ENCODE measurements at regions not wholly inside any gene's neighbourhood (a gene's known extent, or its start where the extent isn't known, plus 50 kb on each side); places are given as distances from the start of the nearest gene placed in this dataset.
"Not testable (repeated sequence)": the region's sequence is repeated elsewhere in the genome, so short reads cannot be mapped to it uniquely, and the experiment has no call there.

DNA sequence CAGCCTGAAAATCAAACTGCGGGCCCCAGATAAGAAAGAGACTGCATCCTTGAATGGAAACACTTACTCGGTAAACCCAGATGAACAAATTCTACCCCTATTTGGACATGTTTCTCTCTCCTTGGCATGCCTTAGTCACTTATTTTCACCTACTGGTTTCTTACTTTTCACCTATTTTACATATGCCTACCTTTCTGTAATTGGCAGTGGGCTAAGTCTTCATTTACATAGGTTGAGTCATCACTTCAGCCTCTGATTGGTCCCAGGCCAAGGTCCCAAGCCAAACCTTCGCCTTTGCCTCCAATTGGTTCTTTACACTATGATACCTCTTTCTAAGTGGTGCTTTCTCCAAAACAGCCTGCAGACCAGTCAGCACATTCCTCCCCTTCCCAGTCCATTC, 111.3 kb downstream of the DYRK2 start:
- DNase-seq (ENCODE audit: low read depth in 3 of 3) = peak in 2 of 3 donors; percentile 11 to 21

GRCh38 chr12:67760586-67761275, 112.2 kb downstream of the DYRK2 start:
- DNase-seq (ENCODE audit: low read depth in 3 of 3) = no peak

DNA sequence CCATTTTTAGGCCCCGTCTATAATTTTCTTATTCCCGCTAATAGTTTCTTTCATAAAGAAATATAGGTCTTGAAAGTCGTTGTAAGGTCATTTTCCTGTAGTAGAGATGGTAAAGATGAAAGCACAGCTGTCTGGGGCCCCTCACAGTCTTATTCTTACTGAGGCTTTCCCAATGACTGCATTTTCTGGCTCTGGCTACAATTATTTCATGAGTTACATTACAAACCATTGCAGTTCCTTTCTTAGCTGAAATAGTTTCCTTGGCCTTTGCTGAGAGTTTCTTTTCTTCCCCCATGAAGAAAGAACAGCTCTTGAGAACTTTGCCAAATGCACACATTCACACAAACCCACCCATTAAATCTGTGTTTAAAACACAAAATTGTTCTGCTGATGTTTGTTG, 113.0 kb downstream of the DYRK2 start:
- no peak for DNase-seq (ENCODE audit: low read depth in 3 of 3)

GRCh38 chr12:67764055-67764454, 115.5 kb downstream of the DYRK2 start:
- DNase-seq (ENCODE audit: low read depth in 3 of 3) = no peak

DNA sequence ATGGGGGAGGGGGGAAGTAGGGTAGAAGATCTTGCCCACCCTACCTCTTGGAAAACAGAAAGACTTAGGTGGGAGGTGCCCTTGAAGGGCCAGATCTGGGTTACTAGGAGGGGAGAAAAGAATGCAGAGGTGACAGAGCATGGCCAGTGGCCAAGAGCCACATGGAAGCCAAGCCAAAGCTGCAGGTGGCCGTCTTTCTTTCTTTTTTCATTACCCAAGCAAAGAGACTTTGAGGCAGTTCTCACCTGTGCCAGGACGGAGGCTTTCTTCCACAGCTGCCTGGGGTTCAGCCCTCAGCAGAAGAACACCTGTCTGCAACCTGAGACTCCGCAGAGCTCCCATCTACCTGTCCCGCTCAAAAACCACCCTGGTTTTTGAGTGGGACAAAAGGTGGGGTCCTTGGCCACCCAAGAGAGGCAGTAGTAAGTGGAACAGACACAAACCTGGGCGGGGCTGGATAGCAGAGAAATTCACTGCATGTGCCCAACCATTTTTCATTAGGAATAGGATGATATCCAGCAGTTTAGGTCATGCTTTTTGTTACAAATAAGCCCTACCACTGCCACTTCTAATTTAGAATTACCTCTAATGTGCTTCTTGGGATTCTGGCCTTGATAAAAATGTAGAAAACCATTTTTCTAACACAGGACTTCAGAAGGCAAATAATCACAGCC, 116.5 kb downstream of the DYRK2 start:
- DNase-seq (ENCODE audit: low read depth in 3 of 3) = no peak

DNA sequence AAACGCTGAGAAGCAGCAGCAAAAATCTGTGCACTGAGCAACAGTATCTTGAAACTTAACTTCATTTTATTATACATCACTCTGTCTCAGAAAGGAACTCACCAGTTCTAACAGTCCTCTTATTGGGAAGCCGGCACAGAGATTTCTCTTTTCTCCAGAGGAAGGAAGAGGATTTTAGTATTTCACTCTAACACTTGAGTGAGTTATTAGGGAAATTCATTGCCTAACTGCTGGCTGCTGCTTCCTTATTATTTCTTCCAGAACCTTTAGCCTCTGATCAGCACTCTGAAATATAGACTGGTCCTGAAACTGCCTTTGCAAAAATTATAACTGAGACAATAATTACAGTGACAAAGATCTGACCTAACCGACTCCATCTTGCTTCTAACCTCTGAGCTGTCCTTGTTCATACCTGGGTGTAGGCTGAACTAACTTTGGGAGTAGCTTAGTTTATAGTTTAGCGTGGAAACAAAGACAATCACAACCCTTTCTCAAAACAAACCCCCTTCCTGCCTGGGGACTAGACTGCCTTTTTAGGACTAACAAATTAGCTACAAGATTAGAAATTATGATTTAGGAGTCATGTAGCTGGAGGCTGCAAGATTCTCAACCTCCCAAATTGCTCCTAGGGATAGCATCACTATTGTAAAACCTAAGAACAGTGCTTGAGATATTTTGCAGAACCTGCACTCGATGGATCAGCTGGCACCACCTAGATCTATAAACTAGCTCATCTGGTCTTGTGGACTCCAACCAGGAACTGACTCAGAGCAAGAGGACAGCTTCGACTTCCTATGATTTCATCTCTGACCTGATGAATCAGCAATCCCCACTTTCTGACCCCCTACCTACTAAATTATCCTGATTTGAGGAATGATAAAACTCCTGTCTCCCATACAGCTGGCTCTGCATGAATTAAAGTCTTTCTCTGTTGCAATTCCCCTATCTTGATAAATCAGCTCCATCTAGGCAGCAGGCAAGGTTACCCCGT, 117.5 kb downstream of the DYRK2 start:
- no peak for DNase-seq (ENCODE audit: low read depth in 3 of 3)

- no peak for DNase-seq (ENCODE audit: low read depth in 3 of 3)
Measured at GRCh38 chr12:67772267-67773169, 124.0 kb downstream of the DYRK2 start.

GRCh38 chr12:67773896-67774295, 125.4 kb downstream of the DYRK2 start:
- no peak for DNase-seq (ENCODE audit: low read depth in 3 of 3)

GRCh38 chr12:67774983-67775587, 126.5 kb downstream of the DYRK2 start:
- no peak for DNase-seq (ENCODE audit: low read depth in 3 of 3)

GRCh38 chr12:67780580-67781084, 132.1 kb downstream of the DYRK2 start:
- DNase-seq (ENCODE audit: low read depth in 3 of 3) = no peak

GRCh38 chr12:67782573-67782972, 134.0 kb downstream of the DYRK2 start:
- no peak for DNase-seq (ENCODE audit: low read depth in 3 of 3)

DNA sequence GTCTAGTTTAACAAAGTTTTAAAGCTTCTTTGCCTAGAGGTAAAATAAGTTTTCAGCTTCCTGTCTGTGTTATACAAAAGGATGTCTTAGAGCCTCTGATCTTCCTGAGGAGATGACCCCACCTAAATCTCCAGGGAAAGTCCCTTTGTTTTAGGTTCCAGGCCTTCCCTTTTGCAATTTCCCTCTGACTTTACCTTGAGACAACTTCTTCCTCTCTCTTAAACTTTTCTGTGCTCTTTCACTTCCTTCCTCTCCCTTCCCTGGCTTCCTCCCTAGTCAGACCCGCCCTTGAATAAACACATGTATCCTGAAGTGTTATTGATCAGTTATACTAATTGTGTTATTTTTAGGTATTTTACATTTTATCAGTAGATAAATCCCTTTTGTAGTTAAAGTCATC, 134.8 kb downstream of the DYRK2 start:
- no peak for DNase-seq (ENCODE audit: low read depth in 3 of 3)

DNA sequence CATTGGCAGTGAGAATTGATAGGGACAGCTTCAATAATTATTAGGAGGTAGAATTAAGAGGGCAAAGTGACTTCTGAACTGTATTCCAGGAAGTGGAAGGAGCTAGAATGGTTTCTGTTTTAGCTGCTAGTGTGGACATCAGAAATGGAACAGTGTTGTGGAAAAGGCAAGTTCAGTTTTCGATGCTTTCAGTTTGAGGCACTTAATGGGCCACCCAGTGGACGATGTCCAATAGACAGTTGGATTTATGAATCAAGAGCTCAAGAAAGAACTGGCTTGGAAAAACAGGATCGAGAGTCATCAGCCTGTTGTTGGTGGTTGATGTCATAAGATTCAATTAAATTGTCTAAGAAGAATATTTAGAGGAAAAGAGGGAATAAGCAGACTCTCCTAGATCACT, 136.3 kb downstream of the DYRK2 start:
- DNase-seq (ENCODE audit: low read depth in 3 of 3) = no peak

DNA sequence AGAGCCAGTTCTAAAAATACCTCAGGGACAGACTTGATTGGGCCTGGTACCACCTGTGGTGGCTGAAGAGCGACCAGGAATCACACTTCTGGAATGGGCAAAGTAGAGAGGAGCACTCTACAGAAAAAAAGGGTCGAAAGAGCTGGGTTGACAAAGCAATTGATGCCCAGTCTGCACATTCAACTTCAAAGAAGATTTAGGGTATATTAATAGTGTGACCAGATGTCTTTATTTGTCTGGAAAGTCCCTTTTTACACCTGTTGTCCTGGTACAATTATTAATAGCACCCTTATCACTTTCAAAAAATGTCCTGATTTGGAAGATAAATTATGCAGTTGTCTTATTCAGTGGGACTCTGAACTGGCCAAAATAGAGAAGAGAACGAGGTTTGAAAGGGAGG, 137.5 kb downstream of the DYRK2 start:
- no peak for DNase-seq (ENCODE audit: low read depth in 3 of 3)

DNA sequence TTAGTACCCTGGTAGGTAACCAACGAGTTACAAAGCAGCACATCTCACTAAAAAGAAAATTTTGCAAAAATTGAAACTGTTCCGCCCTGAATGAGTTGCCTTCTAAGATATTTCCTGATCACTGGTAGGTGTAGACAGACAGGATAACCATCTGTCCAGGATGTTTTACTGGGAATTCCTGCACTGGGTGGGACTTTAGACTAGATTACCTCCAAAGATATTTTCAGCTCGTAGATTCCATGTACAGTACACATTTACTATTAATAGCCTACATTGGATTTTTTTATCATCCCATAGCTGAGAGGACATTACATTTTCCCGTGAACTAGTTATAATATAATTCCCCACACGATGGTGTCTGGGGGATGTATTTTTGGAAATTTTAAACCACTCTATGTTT, 139.6 kb downstream of the DYRK2 start:
- DNase-seq (ENCODE audit: low read depth in 3 of 3) = no peak

- DNase-seq (ENCODE audit: low read depth in 3 of 3) = no peak
Measured at GRCh38 chr12:67789266-67789665, 140.7 kb downstream of the DYRK2 start.

DNA sequence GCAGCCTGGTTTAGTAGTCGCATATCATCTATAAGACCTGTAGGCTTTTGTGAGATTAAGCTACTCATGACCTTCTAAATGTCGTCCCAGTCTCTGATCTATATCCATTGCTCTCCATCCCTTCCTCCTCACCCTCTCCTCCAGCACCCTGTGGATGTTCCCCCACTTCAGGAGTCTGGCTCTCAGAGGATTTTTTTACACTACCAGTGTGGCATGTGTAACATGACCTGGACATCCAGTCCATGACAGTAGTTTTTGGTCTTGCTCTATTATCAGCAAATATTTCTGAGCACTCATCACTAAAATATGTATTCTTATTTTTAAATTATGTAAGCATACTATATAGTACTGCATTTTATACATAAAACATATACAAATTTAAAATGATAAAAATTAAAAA, 142.1 kb downstream of the DYRK2 start:
- no peak for DNase-seq (ENCODE audit: low read depth in 3 of 3)

DNA sequence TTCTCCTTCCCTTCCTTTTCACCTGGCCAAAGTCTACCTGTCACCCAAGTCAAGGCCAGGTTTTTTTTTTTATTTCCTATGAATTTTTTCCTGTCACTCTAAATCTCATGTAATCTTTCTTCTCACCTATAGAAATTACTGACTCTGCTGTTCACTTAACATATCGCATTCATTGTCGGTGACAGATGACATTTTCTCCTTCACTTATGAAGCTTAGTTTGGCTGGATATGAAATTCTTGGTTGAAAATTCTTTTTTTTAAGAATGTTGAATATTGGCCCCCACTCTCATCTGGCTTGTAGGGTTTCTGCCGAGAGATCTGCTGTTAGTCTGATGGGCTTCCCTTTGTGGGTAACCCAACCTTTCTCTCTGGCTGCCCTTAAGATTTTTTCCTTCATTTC, 142.8 kb downstream of the DYRK2 start:
- not testable (repeated sequence) for DNase-seq (ENCODE audit: low read depth in 3 of 3)

DNA sequence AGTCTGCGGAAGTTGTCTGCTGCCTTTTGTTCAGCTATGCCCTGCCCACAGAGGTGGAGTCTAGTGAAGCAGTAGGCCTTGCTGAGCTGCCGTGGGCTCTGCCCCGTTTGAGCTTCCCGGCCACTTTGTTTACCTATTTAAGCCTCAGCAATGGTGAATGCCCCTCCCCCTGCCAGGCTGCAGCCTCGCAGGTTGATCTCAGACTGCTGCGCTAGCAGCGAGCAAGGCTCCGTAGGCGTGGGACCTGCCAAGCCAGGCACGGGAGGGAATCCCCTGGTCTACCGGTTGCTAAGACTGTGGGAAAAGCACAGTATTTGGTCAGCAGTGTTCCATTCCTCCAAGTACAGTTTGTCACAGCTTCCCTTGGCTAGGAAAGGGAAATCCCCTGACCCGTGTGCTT, 143.6 kb downstream of the DYRK2 start:
- DNase-seq (ENCODE audit: low read depth in 3 of 3) = no peak

GRCh38 chr12:67794161-67794560, 145.6 kb downstream of the DYRK2 start:
- DNase-seq (ENCODE audit: low read depth in 3 of 3) = no peak

DNA sequence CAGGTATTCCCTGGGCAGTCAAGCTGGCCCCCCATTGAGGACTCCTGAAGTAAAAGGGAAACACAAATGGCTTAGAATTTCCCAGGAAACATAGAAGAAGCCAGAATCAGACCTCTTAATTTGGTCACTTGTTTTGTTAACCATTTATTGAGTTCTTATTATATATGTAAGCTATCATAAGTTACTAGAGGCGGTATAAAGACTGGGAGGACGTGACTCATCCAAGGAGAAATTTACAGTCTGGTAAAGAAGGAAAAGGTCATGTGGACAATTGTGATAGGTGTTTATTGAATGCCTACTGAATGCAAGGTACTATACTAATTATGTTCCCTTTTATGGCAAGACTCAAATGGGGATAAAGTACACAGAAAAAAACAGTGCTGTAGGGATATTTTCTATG, 146.7 kb downstream of the DYRK2 start:
- DNase-seq (ENCODE audit: low read depth in 3 of 3) = no peak

All from stimulated activated CD4-positive, alpha-beta T cell treated with anti-CD3 and anti-CD28 coated beads, TNF-alpha, amount 100 ng/mL, for 48 hours (primary cell).